ENCODE measurements at regions not wholly inside any gene's neighbourhood (a gene's known extent, or its start where the extent isn't known, plus 50 kb on each side); places are given as distances from the start of the nearest gene placed in this dataset.
"Not testable (repeated sequence)": the region's sequence is repeated elsewhere in the genome, so short reads cannot be mapped to it uniquely, and the experiment has no call there.

- no peak for FAIRE-seq
These were observed 52.4 kb downstream of the ELAPOR2 start for GRCh38 chr7:87007038-87007437.

GRCh38 chr7:87004956-87005355 lies 54.5 kb downstream of the ELAPOR2 start:
- FAIRE-seq, result no peak

GRCh38 chr7:87003872-87004798 lies 55.3 kb downstream of the ELAPOR2 start:
- no peak for FAIRE-seq

- no peak for FAIRE-seq
These were observed 58.2 kb downstream of the ELAPOR2 start for GRCh38 chr7:87001214-87001613.

GRCh38 chr7:87000344-87000743 lies 59.1 kb downstream of the ELAPOR2 start:
- no peak for FAIRE-seq

- no peak for FAIRE-seq
These were observed 59.7 kb downstream of the ELAPOR2 start for GRCh38 chr7:86999750-87000149.

GRCh38 chr7:86995814-86996213 lies 63.6 kb downstream of the ELAPOR2 start:
- FAIRE-seq, result no peak

GRCh38 chr7:86995052-86995725 lies 64.3 kb downstream of the ELAPOR2 start:
- no peak for FAIRE-seq

- FAIRE-seq, result no peak
These were observed 67.7 kb downstream of the ELAPOR2 start for GRCh38 chr7:86991771-86992191.

GRCh38 chr7:86991093-86991769 lies 68.2 kb downstream of the ELAPOR2 start:
- no peak for FAIRE-seq

- no peak for FAIRE-seq
These were observed 70.0 kb downstream of the ELAPOR2 start for GRCh38 chr7:86989407-86989806.

GRCh38 chr7:86987834-86988233 lies 71.6 kb downstream of the ELAPOR2 start:
- not testable (repeated sequence) for FAIRE-seq

GRCh38 chr7:86987358-86987757 lies 72.1 kb downstream of the ELAPOR2 start:
- not testable (repeated sequence) for FAIRE-seq

GRCh38 chr7:86985342-86985741 lies 74.1 kb downstream of the ELAPOR2 start:
- not testable (repeated sequence) for FAIRE-seq

GRCh38 chr7:86983654-86984053 lies 75.8 kb downstream of the ELAPOR2 start:
- FAIRE-seq, result not testable (repeated sequence)

- FAIRE-seq, result not testable (repeated sequence)
These were observed 77.5 kb downstream of the ELAPOR2 start for GRCh38 chr7:86981937-86982336.

- no peak for FAIRE-seq
These were observed 78.3 kb downstream of the ELAPOR2 start for GRCh38 chr7:86981127-86981526.

GRCh38 chr7:86980223-86980622 lies 79.2 kb downstream of the ELAPOR2 start:
- no peak for FAIRE-seq

- no peak for FAIRE-seq
These were observed 80.5 kb downstream of the ELAPOR2 start for GRCh38 chr7:86978808-86979506.

GRCh38 chr7:86976958-86977357 lies 82.5 kb downstream of the ELAPOR2 start:
- FAIRE-seq, result no peak

- no peak for FAIRE-seq
These were observed 83.5 kb downstream of the ELAPOR2 start for GRCh38 chr7:86975914-86976313.

GRCh38 chr7:86975449-86975848 lies 84.0 kb downstream of the ELAPOR2 start:
- no peak for FAIRE-seq

GRCh38 chr7:86972072-86972471 lies 87.4 kb downstream of the ELAPOR2 start:
- no peak for FAIRE-seq

Measured in colon (tissue), 2 donors.